ENCODE measurements at regions not wholly inside any gene's neighbourhood (a gene's known extent, or its start where the extent isn't known, plus 50 kb on each side); places are given as distances from the start of the nearest gene placed in this dataset.

- no peak for TF ChIP-seq CTCF (conservative IDR thresholded peaks at IDR 0.05; ENCODE audit: low read depth, low read length)
- H3K4me3 ChIP-seq (ENCODE audit: low read depth, low read length), result no peak overlapping the region
- DNase-seq (ENCODE audit: low read depth), result no peak
These were observed 638.3 kb upstream of the TMEM132C start for GRCh38 chr12:127628645-127629044.

GRCh38 chr12:127629066-127629820 lies 637.7 kb upstream of the TMEM132C start:
- no peak overlapping the region for H3K4me3 ChIP-seq (ENCODE audit: low read depth, low read length)
- no peak for DNase-seq (ENCODE audit: low read depth)
- no peak for TF ChIP-seq CTCF (conservative IDR thresholded peaks at IDR 0.05; ENCODE audit: low read depth, low read length)

- DNase-seq (ENCODE audit: low read depth), result no peak
- no peak overlapping the region for H3K4me3 ChIP-seq (ENCODE audit: low read depth, low read length)
- TF ChIP-seq CTCF (conservative IDR thresholded peaks at IDR 0.05; ENCODE audit: low read depth, low read length), result no peak
These were observed 634.5 kb upstream of the TMEM132C start for GRCh38 chr12:127632461-127632860.

GRCh38 chr12:127635838-127636237 lies 631.1 kb upstream of the TMEM132C start:
- no peak for TF ChIP-seq CTCF (conservative IDR thresholded peaks at IDR 0.05; ENCODE audit: low read depth, low read length)
- H3K4me3 ChIP-seq (ENCODE audit: low read depth, low read length), result no peak overlapping the region
- no peak for DNase-seq (ENCODE audit: low read depth)

- no peak for TF ChIP-seq CTCF (conservative IDR thresholded peaks at IDR 0.05; ENCODE audit: low read depth, low read length)
- DNase-seq (ENCODE audit: low read depth), result no peak
- no peak overlapping the region for H3K4me3 ChIP-seq (ENCODE audit: low read depth, low read length)
These were observed 630.1 kb upstream of the TMEM132C start for GRCh38 chr12:127636882-127637281.

GRCh38 chr12:127640181-127640886 lies 626.6 kb upstream of the TMEM132C start:
- TF ChIP-seq CTCF (conservative IDR thresholded peaks at IDR 0.05; ENCODE audit: low read depth, low read length), result no peak
- no peak for DNase-seq (ENCODE audit: low read depth)
- no peak overlapping the region for H3K4me3 ChIP-seq (ENCODE audit: low read depth, low read length)
